Dendritic cell treated with granulocyte-macrophage colony-stimulating factor and Interleukin-4, amounts not matched to agents 40 ng/mL and 50 ng/mL, for 4 days (primary cell): ENCODE measurements at regions not wholly inside any gene's neighbourhood (a gene's known extent, or its start where the extent isn't known, plus 50 kb on each side); places are given as distances from the start of the nearest gene placed in this dataset.
"Not testable (repeated sequence)": the region's sequence is repeated elsewhere in the genome, so short reads cannot be mapped to it uniquely, and the experiment has no call there.

ENCODE experiments used
- H3K27ac Mint-ChIP-seq: one replicate; pipeline ENCODE4 v1.8.0; 2022; ENCODE audit warnings: mild to moderate bottlenecking, mixed read lengths
- H3K27me3 Mint-ChIP-seq: one replicate; pipeline ENCODE4 v1.8.0; 2022; ENCODE audit warnings: mild to moderate bottlenecking, mixed read lengths
- H3K36me3 Mint-ChIP-seq: one replicate; pipeline ENCODE4 v1.8.0; 2022; ENCODE audit warnings: low read depth, mixed read lengths
- H3K4me1 Mint-ChIP-seq: one replicate; pipeline ENCODE4 v1.8.0; 2022; ENCODE audit warnings: low read depth, mixed read lengths
- H3K4me3 Mint-ChIP-seq: one replicate; pipeline ENCODE4 v1.8.0; 2022; ENCODE audit warnings: mild to moderate bottlenecking, moderate library complexity, mixed read lengths
- H3K9me3 Mint-ChIP-seq: one replicate; pipeline ENCODE4 v1.8.0; 2022; ENCODE audit warnings: mixed read lengths
- intact Hi-C: fragments of 100-400 bp; cut with micrococcal nuclease; formaldehyde crosslinking; loops from one replicate; pipeline ENCODE4 v1.15.0; 2022

DNA sequence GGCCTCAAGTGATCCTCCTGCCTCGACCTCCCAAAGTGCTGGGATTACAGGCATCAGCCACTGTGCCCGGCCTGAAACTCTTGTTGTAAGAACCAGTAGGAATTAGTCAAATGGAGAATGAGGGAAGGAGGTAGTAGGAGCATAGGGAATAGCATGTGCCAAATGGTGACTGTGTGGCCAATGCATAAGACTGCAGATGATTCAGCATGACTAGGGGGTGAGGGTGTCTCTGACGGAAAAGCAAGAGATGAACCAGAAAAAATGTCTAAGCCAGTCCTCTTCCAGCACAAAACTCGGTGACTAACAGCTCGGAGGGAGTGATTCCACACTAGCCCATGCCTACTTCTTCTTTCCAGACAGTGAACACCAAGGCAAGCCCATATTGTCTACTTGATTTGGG, 58.2 kb upstream of the DUSP21 start:
- Mint-ChIP-seq H3K9me3 (no peaks in the 10 kb centered on the region), H3K27ac (no peak overlapping the region), H3K4me3 (no peak overlapping the region), H3K4me1 (no peaks in the 10 kb centered on the region), H3K36me3 (no peaks in the 10 kb centered on the region), H3K27me3 (no peaks in the 10 kb centered on the region)
- intact Hi-C loops = no loop called here

DNA sequence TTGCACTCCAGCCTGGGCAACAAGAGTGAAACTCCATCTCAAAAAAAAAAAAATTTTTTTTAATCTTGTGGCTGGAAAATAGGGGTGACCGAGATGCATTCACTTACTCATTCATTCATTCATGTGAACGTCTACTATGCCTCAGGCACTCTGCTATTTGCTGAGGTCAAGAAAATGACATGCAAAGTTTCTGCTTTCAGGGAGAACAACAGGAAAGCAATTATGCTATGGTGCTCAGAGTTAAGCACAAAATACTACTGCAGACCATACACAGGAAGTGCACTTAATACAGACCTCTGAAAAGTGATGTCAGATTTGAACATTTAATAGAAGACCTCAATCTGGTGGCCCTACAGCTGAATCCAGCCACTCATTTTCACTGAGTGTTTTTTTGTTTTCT, 59.6 kb upstream of the DUSP21 start:
- Mint-ChIP-seq H3K27me3 (no peaks in the 10 kb centered on the region), H3K27ac (no peak overlapping the region), H3K36me3 (no peaks in the 10 kb centered on the region), H3K4me3 (no peak overlapping the region), H3K9me3 (no peaks in the 10 kb centered on the region), H3K4me1 (no peaks in the 10 kb centered on the region)
- intact Hi-C loops = no loop called here

DNA sequence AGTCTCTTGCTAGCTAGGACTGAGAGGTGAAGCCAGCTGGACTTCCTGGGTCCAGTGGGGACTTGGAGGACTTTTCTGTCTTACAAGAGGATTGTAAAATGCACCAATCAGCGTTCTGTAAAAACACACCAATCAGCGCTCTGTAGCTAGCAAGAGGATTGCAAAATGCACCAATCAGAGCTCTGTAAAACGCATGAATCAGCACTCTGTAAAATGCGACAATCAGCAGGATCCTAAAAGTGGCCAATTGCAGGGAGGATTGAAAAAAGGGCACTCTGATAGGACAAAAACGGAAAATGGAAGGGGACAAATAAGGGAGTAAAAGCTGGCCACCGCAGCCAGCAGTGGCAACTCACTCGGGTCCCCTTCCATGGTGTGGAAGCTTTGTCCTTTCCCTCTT, 65.6 kb upstream of the DUSP21 start:
- Mint-ChIP-seq H3K27me3 (no peaks in the 10 kb centered on the region), H3K4me3 (no peak overlapping the region), H3K4me1 (peaks cover 7% of the 10 kb centered on the region), H3K9me3 (no peaks in the 10 kb centered on the region), H3K36me3 (no peaks in the 10 kb centered on the region), H3K27ac (no peak overlapping the region)
- intact Hi-C loops = no loop called here

DNA sequence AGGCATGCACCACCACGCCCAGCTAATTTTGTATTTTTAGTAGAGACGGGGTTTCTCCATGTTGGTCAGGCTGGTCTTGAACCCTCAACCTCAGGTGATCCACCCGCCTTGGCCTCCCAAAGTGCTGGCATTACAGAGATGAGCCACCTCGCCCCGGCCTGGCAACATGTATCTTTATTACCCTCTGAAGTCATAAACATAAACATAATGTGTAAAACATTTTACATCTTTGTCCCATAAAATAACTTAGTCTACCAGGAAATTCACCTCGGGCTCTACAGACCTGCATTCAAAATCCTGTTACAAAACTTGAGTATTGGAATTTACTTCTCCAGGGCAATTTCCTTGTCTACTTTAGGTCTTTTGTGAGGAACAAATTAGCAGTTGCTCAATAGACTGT, 68.1 kb upstream of the DUSP21 start:
- Mint-ChIP-seq H3K4me3 (no peak overlapping the region), H3K27ac (no peak overlapping the region), H3K4me1 (peaks cover 16% of the 10 kb centered on the region), H3K27me3 (no peaks in the 10 kb centered on the region), H3K36me3 (no peaks in the 10 kb centered on the region), H3K9me3 (no peaks in the 10 kb centered on the region)
- intact Hi-C loops = no loop called here

DNA sequence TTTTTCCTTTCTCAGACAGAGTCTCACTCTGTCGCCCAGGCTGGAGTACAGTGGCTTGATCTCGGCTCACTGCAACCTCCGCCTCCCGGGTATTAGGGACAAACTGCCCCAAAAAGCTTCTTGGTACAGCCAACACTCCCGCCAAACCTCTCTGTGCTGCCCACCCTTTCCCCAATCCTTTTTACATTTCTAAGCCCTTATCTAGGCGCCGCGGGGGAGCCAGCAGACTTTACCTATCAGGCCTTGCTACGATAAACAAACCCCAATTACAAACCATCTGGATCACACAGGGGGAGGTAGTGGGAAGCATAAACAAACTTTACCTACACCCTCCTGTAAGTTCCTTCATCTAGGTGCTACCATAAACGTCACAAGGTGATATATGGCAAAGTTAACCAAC, 69.8 kb upstream of the DUSP21 start:
- intact Hi-C loops, H3K9me3 Mint-ChIP-seq, H3K27ac Mint-ChIP-seq, H3K36me3 Mint-ChIP-seq, H3K4me3 Mint-ChIP-seq, H3K27me3 Mint-ChIP-seq: not testable (repeated sequence)
- peaks cover 16% of the 10 kb centered on the region for H3K4me1 Mint-ChIP-seq

DNA sequence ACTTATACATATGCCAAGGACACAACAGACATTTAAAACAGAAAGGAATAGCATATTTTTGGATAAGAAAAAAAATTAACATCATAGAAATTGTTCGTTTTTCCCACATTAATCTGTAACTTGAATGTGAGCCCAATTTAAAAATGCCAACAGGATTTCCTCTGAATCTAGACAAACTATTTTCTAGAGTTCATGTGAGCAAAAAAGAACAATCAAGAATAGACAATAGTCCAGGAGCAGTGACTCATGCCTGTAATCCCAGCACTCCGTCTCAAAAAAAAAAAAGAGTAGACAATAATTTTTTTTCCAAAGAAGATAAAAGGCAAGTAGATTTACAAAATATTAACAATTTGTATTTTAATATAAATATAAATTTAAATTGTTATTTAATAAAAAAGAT, 73.7 kb upstream of the DUSP21 start:
- no peaks in the 10 kb centered on the region for H3K27me3 Mint-ChIP-seq
- H3K9me3 Mint-ChIP-seq = no peaks in the 10 kb centered on the region
- H3K36me3 Mint-ChIP-seq = no peaks in the 10 kb centered on the region
- no peak overlapping the region for H3K27ac Mint-ChIP-seq
- intact Hi-C loops = no loop called here
- H3K4me3 Mint-ChIP-seq = no peak overlapping the region
- H3K4me1 Mint-ChIP-seq = peaks cover 16% of the 10 kb centered on the region

DNA sequence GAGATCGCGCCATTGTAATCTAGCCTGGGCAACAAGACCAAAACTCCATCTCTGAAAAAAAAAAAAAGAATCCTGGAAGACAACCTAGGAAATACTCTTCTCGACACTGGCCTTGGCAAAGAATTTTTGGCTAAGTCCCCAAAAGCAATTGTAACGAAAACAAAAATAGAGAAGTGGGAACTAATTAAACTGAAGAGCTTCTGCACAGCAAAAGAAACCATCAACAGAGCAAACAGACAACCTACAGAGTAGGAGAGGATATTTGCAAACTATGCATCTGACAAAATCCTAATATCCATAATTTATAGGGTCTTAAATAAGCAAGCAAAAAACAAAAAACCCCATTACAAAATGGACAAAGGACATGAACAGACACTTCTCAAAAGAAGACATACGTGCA, 76.5 kb upstream of the DUSP21 start:
- H3K36me3 Mint-ChIP-seq = no peaks in the 10 kb centered on the region
- intact Hi-C loops = no loop called here
- no peak overlapping the region for H3K27ac Mint-ChIP-seq

DNA sequence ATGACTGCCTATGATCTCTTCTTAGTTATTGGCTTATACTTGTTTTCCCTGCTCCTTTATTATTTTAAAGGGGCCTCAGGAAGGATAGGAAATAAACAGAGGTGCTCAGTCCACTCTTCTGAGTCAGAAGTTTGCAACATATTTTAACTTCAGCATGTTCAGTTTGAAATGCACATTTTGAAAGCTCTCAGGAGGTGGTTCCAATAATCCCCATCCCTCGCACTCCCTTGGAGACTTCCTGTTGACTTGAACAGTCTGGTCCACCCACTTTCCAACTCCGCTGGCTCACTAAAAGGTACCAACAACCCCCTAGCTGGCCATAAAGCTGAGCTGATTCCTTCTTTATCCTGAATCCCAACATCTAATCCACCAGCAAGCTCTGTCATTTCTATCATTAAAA, 78.3 kb upstream of the DUSP21 start:
- no peaks in the 10 kb centered on the region for H3K9me3 Mint-ChIP-seq
- no peak overlapping the region for H3K27ac Mint-ChIP-seq
- no peak overlapping the region for H3K4me3 Mint-ChIP-seq
- no peaks in the 10 kb centered on the region for H3K36me3 Mint-ChIP-seq
- peaks cover 7% of the 10 kb centered on the region for H3K4me1 Mint-ChIP-seq
- no peaks in the 10 kb centered on the region for H3K27me3 Mint-ChIP-seq
- intact Hi-C loops = no loop called here

More for the DNA sequence above, 76.5 kb upstream of the DUSP21 start:
- Mint-ChIP-seq H3K9me3 (no peaks in the 10 kb centered on the region), H3K4me1 (peaks cover 7% of the 10 kb centered on the region), H3K27me3 (no peaks in the 10 kb centered on the region), H3K4me3 (no peak overlapping the region)

DNA sequence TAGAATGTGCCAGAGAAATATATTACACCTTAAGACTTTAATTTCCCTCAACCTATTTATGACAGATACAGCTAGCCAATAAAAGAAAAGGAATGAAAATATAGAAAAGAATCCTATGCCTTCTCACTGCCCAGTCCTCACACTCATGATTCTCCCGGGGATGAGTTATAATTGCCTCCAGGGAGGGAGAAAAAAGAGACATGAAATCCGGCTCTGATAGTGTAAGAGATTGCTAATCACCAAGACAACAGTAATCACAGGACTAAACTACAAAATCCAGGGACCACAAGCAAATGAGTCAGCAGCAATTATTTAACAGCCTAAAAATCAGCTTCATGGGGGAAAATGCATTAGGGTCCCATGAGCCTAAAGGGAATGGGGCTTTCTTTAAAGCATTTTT, 95.9 kb upstream of the DUSP21 start:
- Mint-ChIP-seq H3K4me3 (no peak overlapping the region), H3K36me3 (no peaks in the 10 kb centered on the region), H3K9me3 (no peaks in the 10 kb centered on the region), H3K27ac (no peak overlapping the region), H3K27me3 (no peaks in the 10 kb centered on the region), H3K4me1 (no peaks in the 10 kb centered on the region)
- intact Hi-C loops = no loop called here

DNA sequence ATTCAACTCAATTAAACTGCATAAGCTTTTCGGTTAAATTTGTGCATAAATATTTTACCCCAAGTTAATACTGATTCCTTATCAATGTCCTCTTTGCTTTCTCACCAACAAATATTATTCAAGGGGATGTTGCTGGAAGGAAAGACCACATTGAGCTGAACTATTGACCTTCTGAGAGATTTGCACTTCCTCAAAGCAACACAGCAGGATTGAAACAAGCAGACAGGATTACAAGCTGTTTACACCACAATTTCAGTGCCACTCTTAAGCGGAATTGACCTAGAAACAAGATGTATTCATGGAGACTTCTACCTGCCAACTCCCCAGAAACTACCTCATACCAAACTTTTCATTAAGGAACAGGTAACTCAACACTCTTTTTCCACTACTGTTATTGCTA, 96.5 kb upstream of the DUSP21 start:
- no peaks in the 10 kb centered on the region for H3K27me3 Mint-ChIP-seq
- H3K36me3 Mint-ChIP-seq = no peaks in the 10 kb centered on the region
- no peaks in the 10 kb centered on the region for H3K4me1 Mint-ChIP-seq
- no peak overlapping the region for H3K4me3 Mint-ChIP-seq
- no peaks in the 10 kb centered on the region for H3K9me3 Mint-ChIP-seq
- H3K27ac Mint-ChIP-seq = no peak overlapping the region
- intact Hi-C loops = no loop called here

DNA sequence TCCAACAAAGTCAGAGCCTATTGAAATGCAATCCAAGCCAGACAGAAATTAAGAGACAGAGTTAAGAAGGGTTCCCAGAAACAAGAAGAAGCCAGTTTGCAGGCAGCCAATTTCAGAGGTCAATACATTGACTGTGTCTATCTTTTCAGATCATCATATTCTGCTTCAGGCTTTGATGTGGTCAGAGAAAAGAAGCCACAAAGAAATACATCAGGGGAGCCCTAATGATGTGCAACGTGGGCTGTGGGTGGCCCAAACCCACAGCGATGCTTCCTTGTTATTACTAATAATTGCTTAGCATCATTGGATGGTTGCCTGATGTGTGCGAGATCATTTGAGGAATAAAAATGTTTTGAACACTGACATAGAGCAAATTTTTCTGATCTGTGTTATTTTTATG, 99.0 kb upstream of the DUSP21 start:
- Mint-ChIP-seq H3K4me3 (no peak overlapping the region), H3K9me3 (no peaks in the 10 kb centered on the region), H3K27ac (no peak overlapping the region), H3K4me1 (no peaks in the 10 kb centered on the region), H3K36me3 (no peaks in the 10 kb centered on the region), H3K27me3 (no peaks in the 10 kb centered on the region)
- intact Hi-C loops = no loop called here

DNA sequence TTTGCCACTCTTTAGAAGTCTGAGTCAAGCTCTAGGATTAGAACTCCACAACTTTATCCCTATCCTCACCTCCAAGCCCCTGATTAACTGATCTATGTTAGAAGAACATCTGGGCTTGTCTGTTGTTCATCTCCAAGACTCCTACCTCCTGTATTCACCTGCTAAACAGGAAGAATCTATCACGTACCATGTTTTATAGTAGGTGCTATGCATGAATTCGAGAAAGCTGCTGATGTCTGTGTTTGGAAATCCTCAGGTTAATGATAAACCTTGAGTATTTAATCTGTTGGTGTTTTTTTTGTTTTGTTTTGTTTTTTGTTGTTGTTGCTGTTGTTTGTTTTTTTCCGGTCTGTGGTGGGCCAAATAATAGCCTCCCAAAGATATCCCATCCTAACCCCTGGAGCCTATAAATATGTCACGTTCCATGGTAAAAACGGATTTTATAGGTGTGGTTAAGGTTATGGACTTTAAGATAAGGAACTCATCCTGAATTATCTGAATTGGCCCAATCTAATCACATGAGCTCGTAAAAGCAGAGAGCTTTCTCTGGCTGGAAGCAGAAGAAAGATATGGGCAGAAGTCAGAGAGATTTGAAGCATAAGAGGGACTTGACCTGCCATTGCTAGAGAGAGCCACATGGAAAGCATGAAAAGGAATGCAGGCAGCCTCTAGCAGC, 101.2 kb upstream of the DUSP21 start:
- Mint-ChIP-seq H3K4me3 (no peak overlapping the region), H3K27ac (no peak overlapping the region), H3K4me1 (no peaks in the 10 kb centered on the region), H3K27me3 (no peaks in the 10 kb centered on the region), H3K36me3 (no peaks in the 10 kb centered on the region), H3K9me3 (no peaks in the 10 kb centered on the region)
- intact Hi-C loops = no loop called here

DNA sequence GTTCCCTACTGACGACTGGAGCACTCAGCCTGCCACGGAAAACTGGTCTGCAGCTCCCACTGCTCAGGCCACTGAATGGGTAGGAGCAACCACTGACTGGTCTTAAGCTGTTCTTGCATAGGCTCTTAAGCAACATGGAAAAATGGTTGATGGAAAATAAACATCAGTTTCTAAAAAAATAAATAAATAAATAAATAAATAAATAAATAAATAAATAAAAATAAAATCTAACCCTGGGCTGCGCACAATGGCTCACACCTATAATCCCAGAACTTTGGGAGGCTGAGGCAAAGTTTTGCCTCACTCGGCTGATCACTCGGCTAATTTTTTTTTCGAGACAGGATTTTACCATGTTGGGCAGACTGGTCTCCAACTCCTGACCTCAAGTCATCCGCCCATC, 102.0 kb upstream of the DUSP21 start:
- intact Hi-C loops, H3K27ac Mint-ChIP-seq, H3K36me3 Mint-ChIP-seq, H3K27me3 Mint-ChIP-seq, H3K4me1 Mint-ChIP-seq, H3K4me3 Mint-ChIP-seq, H3K9me3 Mint-ChIP-seq: not testable (repeated sequence)

DNA sequence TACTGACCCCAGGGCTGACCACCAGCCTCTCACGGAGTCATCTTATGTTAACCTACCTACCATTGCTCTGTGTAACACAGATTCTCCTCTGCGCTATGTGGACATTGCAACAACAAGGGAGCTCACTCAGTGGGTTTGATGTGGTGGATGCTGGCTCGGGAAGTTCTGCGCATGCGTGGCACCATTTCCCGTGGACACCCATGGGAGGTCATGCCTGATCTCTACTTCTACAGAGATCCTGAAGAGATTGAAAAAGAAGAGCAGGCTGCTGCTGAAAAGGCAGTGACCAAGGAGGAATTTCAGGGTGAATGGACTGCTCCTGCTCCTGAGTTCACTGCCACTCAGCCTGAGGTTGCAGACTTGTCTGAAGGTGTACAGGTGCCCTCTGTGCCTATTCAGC, 102.4 kb upstream of the DUSP21 start:
- H3K9me3 Mint-ChIP-seq, H3K4me1 Mint-ChIP-seq, H3K27ac Mint-ChIP-seq, H3K36me3 Mint-ChIP-seq, H3K4me3 Mint-ChIP-seq, intact Hi-C loops, H3K27me3 Mint-ChIP-seq: not testable (repeated sequence)

DNA sequence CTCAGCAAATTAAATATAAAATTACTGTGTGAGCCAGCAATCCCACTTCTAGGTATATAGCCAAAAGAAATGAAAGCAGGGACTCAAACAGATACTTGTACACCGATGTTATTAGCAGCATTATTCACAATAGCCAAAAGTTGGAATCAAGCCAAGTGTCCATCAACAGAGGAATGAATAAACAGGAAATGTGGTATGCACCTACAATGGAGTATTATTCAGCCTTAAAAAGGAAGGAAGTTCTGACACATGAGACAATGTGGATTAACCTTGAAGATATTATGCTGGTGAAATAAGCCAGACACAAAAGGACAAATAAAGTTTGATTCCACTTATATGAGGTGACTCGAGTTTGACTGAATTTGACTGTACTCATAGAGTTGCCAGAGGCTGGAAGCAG, 108.3 kb upstream of the DUSP21 start:
- no peaks in the 10 kb centered on the region for H3K9me3 Mint-ChIP-seq
- no peaks in the 10 kb centered on the region for H3K4me1 Mint-ChIP-seq
- no peaks in the 10 kb centered on the region for H3K36me3 Mint-ChIP-seq
- no peak overlapping the region for H3K27ac Mint-ChIP-seq
- no peaks in the 10 kb centered on the region for H3K27me3 Mint-ChIP-seq
- intact Hi-C loops = no loop called here
- no peak overlapping the region for H3K4me3 Mint-ChIP-seq
